ENCODE measurements at regions not wholly inside any gene's neighbourhood (a gene's known extent, or its start where the extent isn't known, plus 50 kb on each side); places are given as distances from the start of the nearest gene placed in this dataset.

DNA sequence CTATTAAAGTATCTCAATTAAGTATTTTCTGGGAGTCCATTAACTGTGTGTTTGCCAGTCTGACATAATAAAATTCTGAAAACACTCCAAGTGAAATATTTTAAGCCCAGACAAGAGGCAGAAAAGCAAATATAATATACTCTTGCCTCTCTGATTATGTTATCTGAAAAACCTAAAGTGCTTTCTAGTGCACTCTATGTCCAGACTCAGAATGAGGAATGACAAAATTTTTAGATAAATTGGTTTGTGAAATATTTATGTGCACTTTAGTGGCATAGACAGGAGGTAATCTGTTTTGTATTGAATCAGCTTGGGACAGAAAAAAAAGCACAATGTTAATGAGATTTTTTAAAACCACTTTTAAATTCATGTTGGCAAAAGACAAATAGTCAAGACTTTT is 508.2 kb upstream of the SUCLG2 start:
- TF ChIP-seq CTCF (IDR thresholded peaks at IDR 0.05): no peak
- H3K27ac ChIP-seq (ENCODE audit: low read depth in 1 of 2, low read length in 2 of 2): no peak overlapping the region
- no peaks in the 10 kb centered on the region for H3K79me2 ChIP-seq (ENCODE audit: insufficient read depth, low read length)
- H3K4me3 ChIP-seq (replicated peaks in 1 of 3; ENCODE audit: low read depth in 2 of 3, low read length in 3 of 3): no peak overlapping the region
- H3K4me2 ChIP-seq (replicated peaks; ENCODE audit: extremely low read depth, low read length, poor library complexity, severe bottlenecking): no peak overlapping the region
- no peaks in the 10 kb centered on the region for H3K4me1 ChIP-seq (ENCODE audit: control insufficient read depth in 1 of 2, insufficient read depth in 2 of 2, low read length in 2 of 2)
- no peak overlapping the region for H2AFZ ChIP-seq (ENCODE audit: insufficient read depth, low read depth, low read length, poor library complexity, severe bottlenecking)
- Mint-ChIP-seq H3K4me1 (no peaks in the 10 kb centered on the region), H3K36me3 (no peaks in the 10 kb centered on the region), H3K27me3 (ENCODE audit: low read depth in 3 of 3) (peaks cover 0 to 2% (median 0%) of the 10 kb centered on the region in 3 donors), H3K27ac (no peak overlapping the region), H3K4me3 (no peak overlapping the region), H3K9me3 (peaks cover 0 to 7% (median 2%) of the 10 kb centered on the region in 7 donors)
- H3K9ac ChIP-seq (ENCODE audit: insufficient read depth, low read length, poor library complexity, severe bottlenecking): no peak overlapping the region
- intact Hi-C loops (cut with micrococcal nuclease): no loop called here
- H4K20me1 ChIP-seq (ENCODE audit: insufficient read depth, low read length): no peaks in the 10 kb centered on the region
- DNase-seq: no peak
- no peaks in the 10 kb centered on the region for H3K9me3 ChIP-seq (replicated peaks in 1 of 2; ENCODE audit: control insufficient read depth in 1 of 2, insufficient read depth in 1 of 2, low read length in 2 of 2)
- H3K36me3 ChIP-seq (replicated peaks in 1 of 2; ENCODE audit: control insufficient read depth in 1 of 2, insufficient read depth in 2 of 2, low read length in 2 of 2): no peaks in the 10 kb centered on the region
- no peaks in the 10 kb centered on the region for H3K27me3 ChIP-seq (ENCODE audit: control insufficient read depth in 2 of 2, insufficient read depth in 2 of 2, low read length in 2 of 2)

DNA sequence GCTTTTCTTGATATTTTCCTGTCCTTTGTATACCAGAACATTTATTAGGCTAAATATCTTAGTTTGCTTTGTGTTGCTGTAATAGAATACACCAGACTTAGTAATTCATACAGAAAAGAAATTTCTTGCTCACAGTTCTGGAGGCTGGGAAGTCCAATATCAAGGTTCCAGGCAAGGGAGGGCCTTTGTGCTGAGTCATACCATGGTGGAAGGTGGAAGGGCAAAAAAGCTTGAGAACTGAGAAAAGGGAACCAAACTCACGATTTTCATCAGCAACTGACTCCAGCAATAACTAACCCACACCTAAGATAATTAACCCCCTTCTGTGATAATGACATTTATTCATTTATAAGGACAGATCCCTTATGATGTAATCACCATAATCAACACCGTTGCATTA is 496.9 kb upstream of the SUCLG2 start:
- Histone ChIP-seq H3K4me3 (replicated peaks in 1 of 3; ENCODE audit: low read depth in 2 of 3, low read length in 3 of 3) (no peak overlapping the region), H3K79me2 (ENCODE audit: insufficient read depth, low read length) (no peaks in the 10 kb centered on the region), H4K20me1 (ENCODE audit: insufficient read depth, low read length) (no peaks in the 10 kb centered on the region), H3K9me3 (replicated peaks in 1 of 2; ENCODE audit: control insufficient read depth in 1 of 2, insufficient read depth in 1 of 2, low read length in 2 of 2) (no peaks in the 10 kb centered on the region), H3K4me1 (ENCODE audit: control insufficient read depth in 1 of 2, insufficient read depth in 2 of 2, low read length in 2 of 2) (no peaks in the 10 kb centered on the region), H3K36me3 (replicated peaks in 1 of 2; ENCODE audit: control insufficient read depth in 1 of 2, insufficient read depth in 2 of 2, low read length in 2 of 2) (no peaks in the 10 kb centered on the region), H3K4me2 (replicated peaks; ENCODE audit: extremely low read depth, low read length, poor library complexity, severe bottlenecking) (no peak overlapping the region), H3K27ac (ENCODE audit: low read depth in 1 of 2, low read length in 2 of 2) (no peak overlapping the region), H3K27me3 (ENCODE audit: control insufficient read depth in 2 of 2, insufficient read depth in 2 of 2, low read length in 2 of 2) (no peaks in the 10 kb centered on the region), H2AFZ (ENCODE audit: insufficient read depth, low read depth, low read length, poor library complexity, severe bottlenecking) (no peak overlapping the region), H3K9ac (ENCODE audit: insufficient read depth, low read length, poor library complexity, severe bottlenecking) (no peak overlapping the region)
- H3K36me3 Mint-ChIP-seq: no peaks in the 10 kb centered on the region
- H3K27ac Mint-ChIP-seq: no peak overlapping the region
- H3K9me3 Mint-ChIP-seq: peaks cover 0 to 12% (median 0%) of the 10 kb centered on the region in 7 donors
- no peak overlapping the region for H3K4me3 Mint-ChIP-seq
- peaks cover 0 to 3% (median 2%) of the 10 kb centered on the region in 3 donors for H3K27me3 Mint-ChIP-seq (ENCODE audit: low read depth in 3 of 3)
- no peak for DNase-seq
- no peak for TF ChIP-seq CTCF (IDR thresholded peaks at IDR 0.05)
- WGBS (ENCODE audit: insufficient coverage): no CpG with 5 or more reads among the region's 2 CpGs
- H3K4me1 Mint-ChIP-seq: no peaks in the 10 kb centered on the region
- intact Hi-C loops (cut with micrococcal nuclease): no loop called here
